T1000 (cell line): ENCODE measurements at regions not wholly inside any gene's neighbourhood (a gene's known extent, or its start where the extent isn't known, plus 50 kb on each side); places are given as distances from the start of the nearest gene placed in this dataset.

Source experiments
- DNase-seq: peaks from one replicate; lab custom pipeline; 2025; ENCODE audit warnings: mixed read lengths; lab: John Stamatoyannopoulos, UW

GRCh38 chr6:21381331-21381963 lies 212.1 kb upstream of the SOX4 start:
- no peak for DNase-seq

- no peak for DNase-seq
Observed at GRCh38 chr6:21382821-21383449, 210.6 kb upstream of the SOX4 start.

GRCh38 chr6:21383450-21384085 lies 210.0 kb upstream of the SOX4 start:
- no peak for DNase-seq

DNA sequence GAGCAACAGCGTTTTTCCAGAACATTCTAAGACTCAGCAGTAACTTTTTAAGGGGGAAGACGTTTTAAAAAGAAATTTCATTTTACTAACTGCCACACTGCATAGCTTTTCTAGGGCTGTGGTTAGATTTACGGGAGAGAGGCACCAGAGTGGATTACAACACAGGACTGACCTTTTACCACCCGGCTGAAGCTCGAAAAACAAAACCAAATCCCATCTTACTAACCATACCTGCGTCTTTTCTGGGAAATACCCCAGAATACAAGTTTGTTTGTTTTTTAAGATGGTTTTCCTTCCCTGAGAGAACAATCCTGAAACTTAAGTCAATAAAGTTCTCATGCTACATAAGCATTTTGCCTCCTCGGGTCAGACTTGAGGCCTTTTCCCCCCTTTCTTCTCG lies 209.3 kb upstream of the SOX4 start:
- no peak for DNase-seq

DNA sequence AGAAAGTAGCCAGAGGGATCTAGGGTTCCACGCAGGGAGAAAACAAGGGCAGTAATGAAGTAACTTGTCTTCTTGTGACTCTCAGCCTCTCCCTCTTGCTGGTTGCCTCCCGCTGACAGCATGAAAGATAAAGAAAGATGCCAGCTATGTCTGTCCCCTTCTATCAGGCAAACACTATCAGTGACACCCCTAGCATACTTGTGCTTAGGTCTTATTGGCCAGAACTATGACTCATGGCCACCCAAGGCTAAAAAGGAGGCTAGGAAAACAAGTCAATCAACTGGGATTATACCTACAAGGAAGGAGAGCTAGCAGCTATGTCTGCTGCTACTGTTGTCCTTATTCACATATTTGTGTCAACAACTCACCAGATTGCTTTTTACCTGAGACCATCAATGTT lies 206.8 kb upstream of the SOX4 start:
- no peak for DNase-seq

- no peak for DNase-seq
Observed at GRCh38 chr6:21390532-21391213, 202.9 kb upstream of the SOX4 start.

- DNase-seq = no peak
Observed at GRCh38 chr6:21392177-21392576, 201.4 kb upstream of the SOX4 start.

GRCh38 chr6:21393441-21394165 lies 199.9 kb upstream of the SOX4 start:
- no peak for DNase-seq

- DNase-seq = no peak
Observed at GRCh38 chr6:21395121-21395520, 198.4 kb upstream of the SOX4 start.

DNA sequence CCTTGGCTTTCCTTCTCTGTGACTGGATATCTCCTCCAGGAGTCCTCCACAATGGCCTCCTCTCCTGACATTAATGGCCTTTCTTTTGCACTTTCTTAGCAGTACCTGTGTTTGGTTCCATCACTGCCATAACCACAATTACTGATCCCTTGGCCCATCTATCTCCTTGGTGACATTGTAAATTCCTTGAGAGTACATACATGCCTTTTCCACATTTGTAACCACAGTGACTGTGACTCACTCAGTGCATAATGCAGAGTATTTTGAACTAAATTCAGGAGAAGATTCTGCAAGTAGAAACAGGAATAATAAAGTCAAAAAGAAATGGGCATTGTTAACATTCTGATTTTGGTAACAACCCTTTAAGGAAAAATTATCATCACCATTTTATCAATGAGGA lies 197.2 kb upstream of the SOX4 start:
- no peak for DNase-seq

DNA sequence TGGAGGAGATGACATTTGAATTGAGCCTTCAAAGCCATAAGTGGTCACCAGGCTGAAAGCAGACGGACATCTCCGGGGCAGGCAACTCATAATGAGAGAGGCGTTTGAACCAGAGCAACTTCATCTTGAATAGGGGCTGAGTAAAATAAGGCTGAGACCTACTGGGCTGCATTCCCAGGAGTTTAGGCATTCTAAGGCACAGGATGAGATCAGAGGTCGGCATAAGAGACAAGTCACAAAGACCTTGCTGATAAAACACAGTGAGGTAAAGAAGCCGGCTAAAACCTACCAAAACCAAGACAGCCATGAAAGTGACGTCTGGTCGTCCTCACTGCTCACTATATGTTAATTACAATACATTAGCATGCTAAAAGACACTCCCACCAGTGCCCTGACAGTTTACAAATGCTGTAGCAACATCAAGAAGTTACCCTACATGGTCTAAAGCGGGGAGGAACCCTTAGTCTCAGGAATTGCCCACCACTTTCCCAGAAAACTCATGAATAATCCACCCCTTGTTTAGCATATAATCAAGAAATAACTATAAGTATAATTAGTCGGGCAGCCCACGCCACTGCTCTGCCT lies 194.7 kb upstream of the SOX4 start:
- DNase-seq = no peak

- DNase-seq = no peak
Observed at GRCh38 chr6:21402368-21402767, 191.2 kb upstream of the SOX4 start.

- no peak for DNase-seq
Observed at GRCh38 chr6:21404577-21404976, 189.0 kb upstream of the SOX4 start.

GRCh38 chr6:21406316-21406715 lies 187.2 kb upstream of the SOX4 start:
- DNase-seq = no peak

DNA sequence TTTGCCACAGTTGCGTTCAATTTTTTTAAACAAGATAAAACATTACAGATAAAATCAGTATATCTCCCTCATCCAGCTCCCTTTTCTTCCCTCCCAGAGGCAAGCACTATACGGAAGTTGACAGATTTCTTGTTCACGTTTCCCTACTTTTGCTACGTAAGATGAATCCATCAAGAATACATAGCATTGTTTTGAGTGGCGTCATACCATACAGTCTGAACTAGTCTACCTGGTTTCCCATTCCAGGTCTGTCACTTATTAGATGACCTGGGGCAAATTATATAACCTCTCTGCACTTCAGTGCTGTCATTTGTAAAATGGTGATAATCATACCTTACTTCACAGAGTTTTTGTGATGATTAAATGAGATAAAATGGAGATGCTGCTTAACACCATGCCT lies 184.3 kb upstream of the SOX4 start:
- DNase-seq = no peak

- DNase-seq = no peak
Observed at GRCh38 chr6:21413428-21413827, 180.1 kb upstream of the SOX4 start.

DNA sequence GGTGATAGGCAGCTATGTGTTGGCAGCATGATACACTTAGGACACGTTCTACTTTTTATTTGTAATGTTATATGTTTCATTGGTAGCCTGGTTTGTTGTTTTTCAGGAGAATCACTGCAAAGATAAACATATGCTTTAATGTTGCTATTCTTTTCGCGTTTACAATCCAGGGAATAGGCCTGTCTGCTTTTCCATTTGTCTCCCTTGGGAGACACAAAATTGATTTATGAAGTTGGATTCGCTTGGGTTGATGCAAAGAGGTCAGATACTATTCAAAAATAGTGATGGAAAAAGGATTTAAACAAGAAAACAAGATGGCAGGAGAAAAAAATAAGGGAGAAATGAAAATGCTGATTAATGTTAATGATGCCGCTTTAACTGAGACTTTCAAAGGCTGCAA lies 179.5 kb upstream of the SOX4 start:
- DNase-seq = no peak

- no peak for DNase-seq
Observed at GRCh38 chr6:21420146-21420878, 173.2 kb upstream of the SOX4 start.

GRCh38 chr6:21420926-21421325 lies 172.6 kb upstream of the SOX4 start:
- DNase-seq = no peak

DNA sequence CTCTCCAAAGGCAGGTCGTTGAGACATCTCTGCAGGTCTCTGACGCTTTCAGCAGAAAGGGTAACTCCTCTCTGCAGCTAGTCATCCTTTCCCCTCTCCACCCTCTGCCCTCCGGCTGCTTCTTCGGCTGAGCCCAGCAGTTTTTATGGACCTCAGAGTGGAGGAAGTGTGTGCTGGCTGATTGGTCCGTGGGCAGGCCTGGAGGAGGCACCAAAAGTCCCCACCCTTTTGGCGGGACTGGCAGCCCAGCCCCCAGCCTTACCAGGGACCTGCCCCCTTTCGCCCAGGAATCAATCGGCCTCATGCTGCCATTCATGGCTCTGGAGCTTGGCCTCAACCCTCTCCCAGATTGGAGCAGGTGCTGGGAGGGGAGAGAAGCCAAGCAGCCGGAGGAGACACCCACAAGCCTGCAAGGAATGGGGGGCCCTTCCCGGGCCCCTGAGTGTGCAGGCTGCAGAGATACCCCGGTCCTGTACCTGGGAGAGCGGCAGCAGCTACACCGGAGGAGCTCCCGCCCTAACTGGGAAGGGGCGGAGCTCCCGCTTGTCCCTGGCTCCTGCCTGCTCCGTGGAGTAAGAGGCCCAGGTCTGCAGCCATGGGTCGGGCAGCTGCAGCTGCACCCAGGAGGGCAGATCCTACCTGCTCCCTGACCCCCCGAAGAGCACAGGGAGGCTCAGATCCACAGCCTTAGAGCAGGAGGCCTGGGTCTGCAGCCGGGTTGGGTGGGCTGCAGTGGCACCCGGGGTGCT lies 170.3 kb upstream of the SOX4 start:
- no peak for DNase-seq
